HG03558 (cell line): ENCODE measurements at regions not wholly inside any gene's neighbourhood (a gene's known extent, or its start where the extent isn't known, plus 50 kb on each side); places are given as distances from the start of the nearest gene placed in this dataset.

Source experiments
- ATAC-seq: cut with Tn5 transposase; IDR thresholded peaks from one replicate; pipeline ENCODE4 v1.9.1; 2021; ENCODE audit warnings: moderate number of reproducible peaks; ENCODE audit not compliant: unreplicated experiment; ENCODE audit errors: extremely low read depth

- ATAC-seq = no peak
These were observed 192.5 kb upstream of the SYT1 start for GRCh38 chr12:78672033-78672432.

GRCh38 chr12:78674311-78675090 is 190.1 kb upstream of the SYT1 start:
- ATAC-seq = no peak

- ATAC-seq = no peak
These were observed 184.0 kb upstream of the SYT1 start for GRCh38 chr12:78680596-78680995.

DNA sequence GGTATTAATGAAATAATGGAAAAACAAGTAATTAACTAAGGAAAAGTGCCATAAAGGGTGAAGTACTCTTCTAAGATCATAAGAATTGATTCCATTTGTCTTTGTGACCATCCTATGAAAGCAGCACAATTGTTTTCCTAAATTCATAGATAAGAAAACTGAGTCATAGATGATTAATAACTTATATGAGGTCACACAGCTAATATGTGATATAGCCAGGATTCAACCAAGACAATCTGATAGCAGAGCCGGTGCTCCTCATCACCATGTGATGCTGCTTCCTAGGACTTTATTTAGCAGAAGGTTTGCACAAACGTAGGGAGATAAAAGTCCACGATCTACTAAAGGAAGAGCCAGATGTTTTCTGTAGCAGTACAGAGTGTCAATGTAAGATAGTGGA is 181.5 kb upstream of the SYT1 start:
- no peak for ATAC-seq

- ATAC-seq = no peak
These were observed 180.9 kb upstream of the SYT1 start for GRCh38 chr12:78683626-78684025.

- ATAC-seq = no peak
These were observed 180.2 kb upstream of the SYT1 start for GRCh38 chr12:78684419-78684818.

GRCh38 chr12:78695749-78696148 is 168.8 kb upstream of the SYT1 start:
- ATAC-seq = no peak

- ATAC-seq = no peak
These were observed 168.3 kb upstream of the SYT1 start for GRCh38 chr12:78696267-78696666.

- ATAC-seq = no peak
These were observed 166.7 kb upstream of the SYT1 start for GRCh38 chr12:78697817-78698415.

DNA sequence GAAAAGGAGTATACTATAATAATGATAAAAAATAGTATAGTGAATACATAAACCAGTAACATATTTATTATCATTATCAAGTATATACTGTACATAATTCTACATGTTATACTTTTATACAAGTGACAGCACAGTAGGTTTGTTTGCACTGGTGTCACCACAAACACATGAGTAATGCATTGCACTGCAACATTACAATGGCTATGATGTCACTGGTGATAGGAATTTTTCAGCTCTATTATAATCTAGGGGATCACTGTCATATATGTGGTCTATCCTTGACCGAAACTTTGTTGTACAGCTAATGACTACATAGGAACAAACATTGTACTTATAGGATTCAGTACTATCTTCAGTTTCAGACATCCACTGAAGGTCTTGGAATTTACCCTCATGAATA is 165.8 kb upstream of the SYT1 start:
- no peak for ATAC-seq

GRCh38 chr12:78700565-78700964 is 164.0 kb upstream of the SYT1 start:
- ATAC-seq = no peak

GRCh38 chr12:78703820-78704525 is 160.6 kb upstream of the SYT1 start:
- ATAC-seq = no peak

- ATAC-seq = no peak
These were observed 152.6 kb upstream of the SYT1 start for GRCh38 chr12:78711954-78712353.

DNA sequence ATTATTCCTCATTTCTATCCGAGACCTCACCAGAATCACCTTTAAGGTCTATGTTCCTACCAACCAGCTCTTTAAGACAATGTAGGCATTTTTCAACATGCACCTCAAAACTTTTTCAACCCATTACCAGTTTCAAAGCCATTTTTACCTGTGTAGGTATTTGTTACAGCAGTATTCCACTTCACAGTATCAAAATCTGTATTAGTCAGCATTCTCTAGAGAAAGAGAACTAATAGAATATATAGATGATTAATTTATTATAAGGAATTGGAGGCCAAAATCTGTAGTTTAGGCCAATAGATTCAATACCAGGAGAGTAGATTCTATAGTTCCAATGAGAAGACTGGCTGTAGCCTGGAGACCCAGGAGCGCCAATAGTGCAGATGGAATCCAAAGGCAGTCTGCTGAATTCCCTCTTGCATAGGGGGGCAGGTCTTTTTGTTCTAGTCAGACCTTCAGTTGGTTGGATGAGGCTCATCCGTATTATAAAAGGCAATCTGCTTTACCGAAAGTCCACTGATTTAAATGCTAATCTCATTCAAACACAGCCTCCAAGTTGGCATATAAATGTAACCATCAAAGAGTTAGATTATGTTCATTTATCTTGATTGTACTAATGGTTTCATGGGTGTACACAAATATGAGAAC is 151.6 kb upstream of the SYT1 start:
- ATAC-seq = no peak

GRCh38 chr12:78719721-78720120 is 144.9 kb upstream of the SYT1 start:
- ATAC-seq = no peak

DNA sequence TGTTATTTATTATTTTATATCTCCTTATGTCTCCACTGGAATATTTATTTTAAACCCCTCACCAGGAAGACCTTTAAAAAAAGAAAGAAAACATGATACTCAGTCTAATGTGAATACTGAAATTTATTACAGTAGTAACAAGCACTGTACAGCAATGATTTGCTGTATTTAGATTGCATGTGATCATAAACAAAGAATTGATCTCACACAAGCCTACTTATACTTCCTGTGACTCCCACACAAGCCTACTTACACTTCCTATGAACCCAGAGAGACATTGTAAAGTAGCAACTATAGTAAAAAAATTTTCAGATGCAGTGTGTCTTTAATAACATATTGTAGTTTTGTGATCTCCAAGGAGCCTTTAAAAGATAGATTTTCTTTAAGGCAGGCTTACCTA is 142.7 kb upstream of the SYT1 start:
- no peak for ATAC-seq

DNA sequence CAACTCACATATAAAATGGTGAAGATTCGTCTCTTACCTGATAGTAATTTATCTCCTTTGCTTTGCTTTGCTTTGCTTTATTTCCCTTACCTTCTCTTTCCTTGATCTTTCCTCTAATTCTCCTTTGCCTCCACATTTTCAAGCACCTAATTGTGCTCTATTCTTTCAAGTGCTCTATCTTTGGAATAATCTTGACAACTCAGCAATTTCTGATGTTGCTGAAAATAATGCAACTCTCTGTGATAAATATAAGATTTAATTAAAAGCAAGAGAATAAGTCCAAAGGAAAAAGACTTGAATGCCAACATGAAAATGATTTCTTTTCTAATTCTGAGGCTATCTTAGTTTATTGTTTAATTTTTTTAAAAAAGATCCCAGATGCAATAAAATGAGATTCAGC is 139.5 kb upstream of the SYT1 start:
- ATAC-seq = no peak

DNA sequence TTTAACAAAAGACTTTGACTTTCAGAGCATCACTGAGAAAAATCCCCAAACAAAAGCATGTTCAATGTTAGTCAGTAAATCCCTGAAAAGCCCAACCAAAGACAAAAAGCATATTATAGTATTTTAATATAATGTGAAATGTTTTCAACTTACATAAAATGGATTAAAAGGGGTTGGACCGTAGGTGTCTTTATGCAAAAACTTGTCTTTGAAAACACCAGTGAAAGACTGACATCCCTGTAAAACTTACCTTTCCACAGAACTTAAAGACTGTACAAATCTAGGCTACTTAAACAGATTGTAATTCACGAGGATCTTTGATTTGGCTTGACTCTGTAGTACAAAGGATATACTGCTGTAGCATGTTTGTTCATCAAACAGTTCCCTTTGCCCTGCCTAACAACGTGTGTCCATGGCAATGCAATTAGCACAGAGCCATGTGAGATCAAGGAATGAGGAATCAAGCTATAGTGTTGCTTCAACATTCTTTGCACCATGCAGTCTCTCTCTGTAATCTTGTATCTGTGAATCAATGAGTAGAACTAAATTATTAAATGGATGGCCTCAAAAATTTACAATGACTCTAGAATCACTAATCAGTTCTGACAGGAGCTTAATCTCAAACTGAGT is 138.5 kb upstream of the SYT1 start:
- ATAC-seq = no peak

DNA sequence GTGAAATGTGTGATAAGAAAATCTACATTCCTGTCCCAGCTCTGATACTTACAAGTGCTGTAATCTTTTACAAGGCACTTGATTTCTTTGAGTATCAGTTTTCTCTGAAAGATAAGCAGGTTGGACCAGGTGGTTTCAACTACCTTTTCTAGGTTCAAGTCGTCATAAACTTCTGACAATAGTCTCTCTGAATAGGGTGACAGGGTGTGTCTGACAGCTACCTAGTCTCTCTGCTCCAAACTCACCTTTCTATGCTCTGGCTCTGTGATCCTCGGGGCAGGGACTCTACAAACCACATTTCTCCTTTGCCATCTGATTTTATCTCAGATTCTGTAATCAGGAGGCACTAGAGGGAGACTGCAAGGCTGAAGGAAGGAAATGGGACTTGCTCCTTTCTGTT is 137.7 kb upstream of the SYT1 start:
- ATAC-seq = no peak

DNA sequence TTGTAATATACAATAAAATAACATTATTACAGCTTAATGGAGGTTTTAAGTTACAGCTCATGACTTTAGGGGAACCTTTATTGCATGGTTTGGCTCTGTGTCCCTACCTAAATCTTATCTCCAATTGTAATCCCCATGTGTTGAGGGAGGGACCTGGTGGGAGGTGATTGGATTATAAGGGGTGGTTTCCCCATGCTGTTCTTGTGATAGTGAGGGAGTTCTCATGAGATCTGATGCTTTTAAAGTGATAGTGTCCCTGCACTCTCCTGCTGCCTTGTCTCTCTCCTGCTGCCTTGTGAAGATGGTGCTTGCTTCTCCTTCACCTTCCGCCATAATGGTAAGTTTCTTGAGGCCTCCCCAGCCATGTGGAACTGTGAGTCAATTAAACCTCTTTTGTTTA is 132.1 kb upstream of the SYT1 start:
- no peak for ATAC-seq

- no peak for ATAC-seq
These were observed 124.9 kb upstream of the SYT1 start for GRCh38 chr12:78739653-78740052.
